ENCODE measurements at regions not wholly inside any gene's neighbourhood (a gene's known extent, or its start where the extent isn't known, plus 50 kb on each side); places are given as distances from the start of the nearest gene placed in this dataset.

- TF ChIP-seq, protein P1, sequence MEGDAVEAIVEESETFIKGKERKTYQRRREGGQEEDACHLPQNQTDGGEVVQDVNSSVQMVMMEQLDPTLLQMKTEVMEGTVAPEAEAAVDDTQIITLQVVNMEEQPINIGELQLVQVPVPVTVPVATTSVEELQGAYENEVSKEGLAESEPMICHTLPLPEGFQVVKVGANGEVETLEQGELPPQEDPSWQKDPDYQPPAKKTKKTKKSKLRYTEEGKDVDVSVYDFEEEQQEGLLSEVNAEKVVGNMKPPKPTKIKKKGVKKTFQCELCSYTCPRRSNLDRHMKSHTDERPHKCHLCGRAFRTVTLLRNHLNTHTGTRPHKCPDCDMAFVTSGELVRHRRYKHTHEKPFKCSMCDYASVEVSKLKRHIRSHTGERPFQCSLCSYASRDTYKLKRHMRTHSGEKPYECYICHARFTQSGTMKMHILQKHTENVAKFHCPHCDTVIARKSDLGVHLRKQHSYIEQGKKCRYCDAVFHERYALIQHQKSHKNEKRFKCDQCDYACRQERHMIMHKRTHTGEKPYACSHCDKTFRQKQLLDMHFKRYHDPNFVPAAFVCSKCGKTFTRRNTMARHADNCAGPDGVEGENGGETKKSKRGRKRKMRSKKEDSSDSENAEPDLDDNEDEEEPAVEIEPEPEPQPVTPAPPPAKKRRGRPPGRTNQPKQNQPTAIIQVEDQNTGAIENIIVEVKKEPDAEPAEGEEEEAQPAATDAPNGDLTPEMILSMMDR (IDR thresholded peaks at IDR 0.05; ENCODE audit: extremely low read depth in 1 of 2, insufficient read depth in 1 of 2, low read depth in 1 of 2, low read length in 2 of 2), result no peak
- TF ChIP-seq POLR2AphosphoS5 (IDR thresholded peaks at IDR 0.05; ENCODE audit: insufficient read depth, low read depth, low read length) (no peak), GATA2 (IDR thresholded peaks at IDR 0.05; ENCODE audit: insufficient read depth, insufficient read length, low read depth, low read length) (no peak)
Observed at GRCh38 chr11:21820176-21820575, 372.7 kb upstream of the ANO5 start.

All from endothelial cell of umbilical vein (primary cell).